Panc1 (cell line): ENCODE measurements at regions not wholly inside any gene's neighbourhood (a gene's known extent, or its start where the extent isn't known, plus 50 kb on each side); places are given as distances from the start of the nearest gene placed in this dataset.

Source experiments
- SIN3A ChIP-seq: IDR thresholded peaks from 2 replicates; pipeline ENCODE4 v1.6.1; 2012; ENCODE audit warnings: low read depth, mild to moderate bottlenecking, low read length, moderate library complexity, borderline replicate concordance; ENCODE audit not compliant: insufficient read depth
- TF ChIP-seq, protein P1 (sequence below), 2 experiments: IDR thresholded peaks; 2 replicates each; pipeline ENCODE4 v1.6.1; 2011 to 2012; ENCODE audit warnings: low read depth in 2 of 2, control low read depth in 1 of 2, low read length in 1 of 2, mild to moderate bottlenecking in 1 of 2, moderate library complexity in 1 of 2; ENCODE audit not compliant: insufficient read depth in 1 of 2
- TF ChIP-seq, protein P2 (sequence below): fragments of 450-650 bp; IDR thresholded peaks from 2 replicates; pipeline ENCODE4 v1.5.1; 2017; ENCODE audit warnings: mild to moderate bottlenecking

DNA sequence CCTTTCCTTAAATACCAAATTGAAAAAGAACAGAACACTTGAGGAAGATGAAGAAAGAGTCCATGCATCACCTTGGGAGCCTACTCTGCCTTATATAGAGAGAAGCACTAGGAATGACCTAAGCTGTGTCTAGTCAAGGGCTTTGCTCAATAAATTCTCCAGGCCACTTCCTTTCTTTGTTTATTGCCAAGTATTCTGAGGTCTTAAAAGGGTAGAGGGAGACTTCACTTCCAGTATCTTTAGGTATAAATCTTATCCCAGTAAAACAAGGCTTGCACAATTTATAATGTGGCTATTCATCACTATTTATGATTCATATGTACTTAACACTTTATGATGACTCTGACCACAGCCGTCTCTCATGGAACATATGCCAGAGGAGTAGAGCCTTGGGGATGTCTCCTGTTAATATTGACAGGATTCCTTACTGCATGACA lies 85.1 kb upstream of the ARHGAP5 start:
- TF ChIP-seq, protein P1, sequence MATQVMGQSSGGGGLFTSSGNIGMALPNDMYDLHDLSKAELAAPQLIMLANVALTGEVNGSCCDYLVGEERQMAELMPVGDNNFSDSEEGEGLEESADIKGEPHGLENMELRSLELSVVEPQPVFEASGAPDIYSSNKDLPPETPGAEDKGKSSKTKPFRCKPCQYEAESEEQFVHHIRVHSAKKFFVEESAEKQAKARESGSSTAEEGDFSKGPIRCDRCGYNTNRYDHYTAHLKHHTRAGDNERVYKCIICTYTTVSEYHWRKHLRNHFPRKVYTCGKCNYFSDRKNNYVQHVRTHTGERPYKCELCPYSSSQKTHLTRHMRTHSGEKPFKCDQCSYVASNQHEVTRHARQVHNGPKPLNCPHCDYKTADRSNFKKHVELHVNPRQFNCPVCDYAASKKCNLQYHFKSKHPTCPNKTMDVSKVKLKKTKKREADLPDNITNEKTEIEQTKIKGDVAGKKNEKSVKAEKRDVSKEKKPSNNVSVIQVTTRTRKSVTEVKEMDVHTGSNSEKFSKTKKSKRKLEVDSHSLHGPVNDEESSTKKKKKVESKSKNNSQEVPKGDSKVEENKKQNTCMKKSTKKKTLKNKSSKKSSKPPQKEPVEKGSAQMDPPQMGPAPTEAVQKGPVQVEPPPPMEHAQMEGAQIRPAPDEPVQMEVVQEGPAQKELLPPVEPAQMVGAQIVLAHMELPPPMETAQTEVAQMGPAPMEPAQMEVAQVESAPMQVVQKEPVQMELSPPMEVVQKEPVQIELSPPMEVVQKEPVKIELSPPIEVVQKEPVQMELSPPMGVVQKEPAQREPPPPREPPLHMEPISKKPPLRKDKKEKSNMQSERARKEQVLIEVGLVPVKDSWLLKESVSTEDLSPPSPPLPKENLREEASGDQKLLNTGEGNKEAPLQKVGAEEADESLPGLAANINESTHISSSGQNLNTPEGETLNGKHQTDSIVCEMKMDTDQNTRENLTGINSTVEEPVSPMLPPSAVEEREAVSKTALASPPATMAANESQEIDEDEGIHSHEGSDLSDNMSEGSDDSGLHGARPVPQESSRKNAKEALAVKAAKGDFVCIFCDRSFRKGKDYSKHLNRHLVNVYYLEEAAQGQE (IDR thresholded peaks at IDR 0.05; ENCODE audit: insufficient read depth in 1 of 2, low read depth in 2 of 2, low read length in 1 of 2): no peak
- TF ChIP-seq, protein P2, sequence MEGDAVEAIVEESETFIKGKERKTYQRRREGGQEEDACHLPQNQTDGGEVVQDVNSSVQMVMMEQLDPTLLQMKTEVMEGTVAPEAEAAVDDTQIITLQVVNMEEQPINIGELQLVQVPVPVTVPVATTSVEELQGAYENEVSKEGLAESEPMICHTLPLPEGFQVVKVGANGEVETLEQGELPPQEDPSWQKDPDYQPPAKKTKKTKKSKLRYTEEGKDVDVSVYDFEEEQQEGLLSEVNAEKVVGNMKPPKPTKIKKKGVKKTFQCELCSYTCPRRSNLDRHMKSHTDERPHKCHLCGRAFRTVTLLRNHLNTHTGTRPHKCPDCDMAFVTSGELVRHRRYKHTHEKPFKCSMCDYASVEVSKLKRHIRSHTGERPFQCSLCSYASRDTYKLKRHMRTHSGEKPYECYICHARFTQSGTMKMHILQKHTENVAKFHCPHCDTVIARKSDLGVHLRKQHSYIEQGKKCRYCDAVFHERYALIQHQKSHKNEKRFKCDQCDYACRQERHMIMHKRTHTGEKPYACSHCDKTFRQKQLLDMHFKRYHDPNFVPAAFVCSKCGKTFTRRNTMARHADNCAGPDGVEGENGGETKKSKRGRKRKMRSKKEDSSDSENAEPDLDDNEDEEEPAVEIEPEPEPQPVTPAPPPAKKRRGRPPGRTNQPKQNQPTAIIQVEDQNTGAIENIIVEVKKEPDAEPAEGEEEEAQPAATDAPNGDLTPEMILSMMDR: no peak
- no peak for TF ChIP-seq SIN3A
